Activated T-helper 2 cell treated with anti-CD3 and anti-CD28 coated beads, Interferon-gamma antibody, Interleukin-2, Interleukin-4, amounts not matched to agents 10 μg/mL and 5 μg/mL and 100 μg/mL, durations not matched to agents 14 hours and 24 hours and 36 hours (primary cell): ENCODE measurements at regions not wholly inside any gene's neighbourhood (a gene's known extent, or its start where the extent isn't known, plus 50 kb on each side); places are given as distances from the start of the nearest gene placed in this dataset.

Experiments used
- DNase-seq: peaks from one replicate; pipeline ENCODE4 v3.0.0; 2021; ENCODE audit warnings: low spot score
- H3K27ac Mint-ChIP-seq: one replicate; pipeline ENCODE4 v1.8.0; 2021; ENCODE audit warnings: mixed read lengths
- H3K27me3 Mint-ChIP-seq: one replicate; pipeline ENCODE4 v1.8.0; 2021; ENCODE audit warnings: low read depth, mixed read lengths
- H3K36me3 Mint-ChIP-seq: one replicate; pipeline ENCODE4 v1.8.0; 2021; ENCODE audit warnings: low read depth, mixed read lengths
- H3K4me1 Mint-ChIP-seq: one replicate; pipeline ENCODE4 v1.8.0; 2021; ENCODE audit warnings: low read depth, mixed read lengths
- H3K4me3 Mint-ChIP-seq: one replicate; pipeline ENCODE4 v1.8.0; 2021; ENCODE audit warnings: low read depth, mild to moderate bottlenecking, moderate library complexity, mixed read lengths
- H3K9me3 Mint-ChIP-seq: one replicate; pipeline ENCODE4 v1.8.0; 2021; ENCODE audit warnings: mixed read lengths
- intact Hi-C: fragments of 100-400 bp; cut with micrococcal nuclease; formaldehyde crosslinking; loops from one replicate; pipeline ENCODE4 v1.15.1; 2023

DNA sequence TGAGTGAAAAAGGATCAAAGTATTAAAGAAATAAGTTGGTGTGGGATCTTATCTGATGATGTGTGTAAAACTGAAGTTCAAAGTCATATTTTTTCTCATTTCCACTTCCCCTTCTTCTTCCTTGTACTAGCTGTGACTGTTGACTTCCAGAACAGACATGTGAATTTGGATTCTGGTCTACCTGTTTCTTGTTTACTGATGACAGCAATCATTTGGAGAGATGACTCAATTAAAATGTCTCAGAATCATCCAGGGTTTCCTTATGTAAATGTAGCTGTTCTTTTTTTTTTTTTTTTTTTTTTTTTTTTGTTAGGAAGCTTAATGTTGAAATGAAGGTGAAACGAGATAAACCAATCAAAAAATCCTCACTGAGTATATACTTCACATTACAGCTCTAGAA is 819.9 kb upstream of the PIK3C3 start:
- intact Hi-C loops: no loop called here
- Mint-ChIP-seq H3K36me3 (no peaks in the 10 kb centered on the region), H3K4me3 (no peak overlapping the region), H3K27me3 (no peaks in the 10 kb centered on the region), H3K4me1 (no peaks in the 10 kb centered on the region), H3K9me3 (peaks cover 32% of the 10 kb centered on the region), H3K27ac (no peak overlapping the region)
- DNase-seq: no peak

GRCh38 chr18:41134426-41134825 is 820.6 kb upstream of the PIK3C3 start:
- H3K36me3 Mint-ChIP-seq: no peaks in the 10 kb centered on the region
- DNase-seq: no peak
- H3K4me3 Mint-ChIP-seq: no peak overlapping the region
- peaks cover 32% of the 10 kb centered on the region for H3K9me3 Mint-ChIP-seq
- H3K4me1 Mint-ChIP-seq: no peaks in the 10 kb centered on the region
- intact Hi-C loops: no loop called here
- no peak overlapping the region for H3K27ac Mint-ChIP-seq
- H3K27me3 Mint-ChIP-seq: no peaks in the 10 kb centered on the region

DNA sequence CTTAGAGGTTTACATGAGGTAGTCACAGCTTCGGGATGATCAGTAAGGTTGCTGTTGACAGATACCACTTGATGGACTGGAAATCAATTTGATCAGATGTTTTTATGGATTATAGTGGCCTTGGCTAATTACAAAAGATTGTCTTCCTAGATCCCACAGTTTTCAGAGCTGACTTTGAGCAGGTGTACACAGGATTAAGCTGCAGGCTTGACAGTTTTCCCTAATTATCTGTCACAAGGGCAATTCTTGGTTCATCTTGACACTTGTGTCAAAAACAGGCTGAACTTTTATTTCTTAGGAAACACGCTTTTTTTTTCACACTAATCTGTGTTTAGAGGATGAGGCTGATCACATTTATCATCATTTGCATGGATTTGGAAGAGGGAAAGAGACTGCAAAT is 824.0 kb upstream of the PIK3C3 start:
- H3K4me3 Mint-ChIP-seq: no peak overlapping the region
- no peak overlapping the region for H3K27ac Mint-ChIP-seq
- DNase-seq: no peak
- peaks cover 40% of the 10 kb centered on the region for H3K9me3 Mint-ChIP-seq
- no peaks in the 10 kb centered on the region for H3K27me3 Mint-ChIP-seq
- intact Hi-C loops: no loop called here
- no peaks in the 10 kb centered on the region for H3K4me1 Mint-ChIP-seq
- no peaks in the 10 kb centered on the region for H3K36me3 Mint-ChIP-seq

DNA sequence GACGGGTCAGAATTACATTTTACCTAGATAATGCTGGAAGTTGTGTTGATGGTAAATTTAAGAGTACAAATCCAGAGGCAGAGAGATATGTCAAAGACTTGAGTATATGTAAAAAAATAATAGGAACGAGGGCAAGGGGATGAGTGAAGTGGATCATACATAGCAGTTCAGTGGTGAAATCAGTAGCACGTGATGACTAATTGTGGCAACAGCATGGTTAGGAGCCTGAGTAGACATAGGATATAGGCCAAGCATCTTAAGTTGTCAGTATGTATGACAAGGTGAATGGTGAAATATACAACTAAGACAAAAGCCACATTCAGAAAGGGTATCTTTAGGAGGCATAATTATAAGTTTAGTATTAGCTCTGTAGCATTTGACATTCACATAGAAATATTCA is 826.5 kb upstream of the PIK3C3 start:
- Mint-ChIP-seq H3K4me1 (no peaks in the 10 kb centered on the region), H3K27me3 (no peaks in the 10 kb centered on the region), H3K9me3 (peaks cover 31% of the 10 kb centered on the region), H3K4me3 (no peak overlapping the region), H3K27ac (no peak overlapping the region), H3K36me3 (no peaks in the 10 kb centered on the region)
- DNase-seq: no peak
- intact Hi-C loops: no loop called here

- H3K36me3 Mint-ChIP-seq: no peaks in the 10 kb centered on the region
- no peak overlapping the region for H3K27ac Mint-ChIP-seq
- no peaks in the 10 kb centered on the region for H3K4me1 Mint-ChIP-seq
- intact Hi-C loops: no loop called here
- DNase-seq: no peak
- H3K27me3 Mint-ChIP-seq: no peaks in the 10 kb centered on the region
- no peak overlapping the region for H3K4me3 Mint-ChIP-seq
- peaks cover 30% of the 10 kb centered on the region for H3K9me3 Mint-ChIP-seq
Observed at GRCh38 chr18:41128126-41128525, 826.9 kb upstream of the PIK3C3 start.

DNA sequence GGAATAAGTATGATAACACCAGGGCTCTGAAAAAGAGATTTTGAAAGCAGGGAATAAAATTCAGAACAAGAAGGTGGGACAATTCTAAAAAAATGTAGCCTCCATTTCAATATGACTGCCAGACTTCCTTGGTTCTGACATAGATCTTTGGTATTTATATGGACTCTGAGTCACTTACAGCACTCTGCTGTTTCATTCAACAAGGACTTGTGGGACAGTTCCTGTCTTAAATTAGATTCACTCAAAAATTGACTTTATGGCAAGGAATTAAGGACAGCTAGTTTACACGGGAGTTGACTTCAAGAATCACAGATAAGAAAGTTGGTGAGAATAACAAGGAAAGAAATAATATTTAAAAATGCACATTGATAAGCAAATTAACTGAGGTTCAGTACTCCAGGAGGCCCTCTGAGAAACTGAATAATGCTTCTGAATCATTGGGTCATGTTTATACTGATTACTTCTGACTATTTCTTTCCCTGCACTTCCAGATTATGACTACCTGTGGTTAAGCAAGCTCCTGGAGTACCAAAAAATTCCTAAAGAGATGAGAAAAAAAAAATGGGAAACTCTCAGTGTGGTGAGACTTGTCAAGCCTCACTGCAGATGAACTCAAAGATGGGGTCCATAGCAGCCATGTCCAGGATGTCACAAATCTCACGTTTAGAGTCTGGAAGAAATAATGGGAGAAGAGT is 828.3 kb upstream of the PIK3C3 start:
- no peak for DNase-seq
- Mint-ChIP-seq H3K4me1 (no peaks in the 10 kb centered on the region), H3K36me3 (no peaks in the 10 kb centered on the region), H3K27ac (no peak overlapping the region), H3K9me3 (peaks cover 25% of the 10 kb centered on the region), H3K27me3 (no peaks in the 10 kb centered on the region), H3K4me3 (no peak overlapping the region)
- intact Hi-C loops: no loop called here

GRCh38 chr18:41121116-41121826 is 833.8 kb upstream of the PIK3C3 start:
- H3K4me1 Mint-ChIP-seq: no peaks in the 10 kb centered on the region
- H3K9me3 Mint-ChIP-seq: peaks cover 24% of the 10 kb centered on the region
- H3K27me3 Mint-ChIP-seq: no peaks in the 10 kb centered on the region
- H3K4me3 Mint-ChIP-seq: no peak overlapping the region
- intact Hi-C loops: no loop called here
- H3K27ac Mint-ChIP-seq: no peak overlapping the region
- H3K36me3 Mint-ChIP-seq: no peaks in the 10 kb centered on the region
- no peak for DNase-seq

- no peak overlapping the region for H3K4me3 Mint-ChIP-seq
- H3K4me1 Mint-ChIP-seq: no peaks in the 10 kb centered on the region
- intact Hi-C loops: no loop called here
- no peak for DNase-seq
- H3K9me3 Mint-ChIP-seq: peaks cover 24% of the 10 kb centered on the region
- no peaks in the 10 kb centered on the region for H3K36me3 Mint-ChIP-seq
- H3K27ac Mint-ChIP-seq: no peak overlapping the region
- no peaks in the 10 kb centered on the region for H3K27me3 Mint-ChIP-seq
Observed at GRCh38 chr18:41119031-41119430, 836.0 kb upstream of the PIK3C3 start.

DNA sequence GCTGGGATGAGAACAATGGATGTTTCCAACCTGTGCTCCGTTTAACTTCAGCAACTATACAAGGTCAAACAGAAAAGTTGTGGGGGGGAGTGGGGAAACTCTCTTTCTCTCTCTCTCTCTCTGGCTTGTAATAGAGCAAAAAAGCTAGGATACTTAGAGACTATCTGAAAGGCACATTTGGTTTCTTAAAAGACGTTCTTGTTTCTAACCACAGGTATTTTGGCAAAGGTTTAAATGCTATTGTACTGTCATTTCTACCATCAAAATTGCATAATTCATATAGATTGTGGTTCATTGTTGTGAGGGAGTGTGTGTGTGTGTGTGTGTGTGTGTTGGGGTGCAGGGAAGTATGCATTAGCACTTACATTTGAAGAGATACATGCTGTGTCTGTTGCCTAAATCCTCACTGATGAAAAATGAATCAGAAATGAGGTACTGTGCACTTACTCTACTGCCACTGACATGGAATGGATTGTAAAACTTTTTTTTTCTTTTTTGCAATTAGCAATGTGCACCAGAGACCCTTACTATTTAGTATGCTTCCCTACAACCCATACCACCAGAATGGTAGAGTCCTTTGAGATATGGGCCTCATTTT is 841.0 kb upstream of the PIK3C3 start:
- H3K4me3 Mint-ChIP-seq: no peak overlapping the region
- no peak for DNase-seq
- intact Hi-C loops: no loop called here
- H3K27me3 Mint-ChIP-seq: no peaks in the 10 kb centered on the region
- peaks cover 36% of the 10 kb centered on the region for H3K9me3 Mint-ChIP-seq
- no peak overlapping the region for H3K27ac Mint-ChIP-seq
- H3K4me1 Mint-ChIP-seq: no peaks in the 10 kb centered on the region
- no peaks in the 10 kb centered on the region for H3K36me3 Mint-ChIP-seq

GRCh38 chr18:41099451-41099850 is 855.6 kb upstream of the PIK3C3 start:
- H3K36me3 Mint-ChIP-seq: no peaks in the 10 kb centered on the region
- DNase-seq: no peak

DNA sequence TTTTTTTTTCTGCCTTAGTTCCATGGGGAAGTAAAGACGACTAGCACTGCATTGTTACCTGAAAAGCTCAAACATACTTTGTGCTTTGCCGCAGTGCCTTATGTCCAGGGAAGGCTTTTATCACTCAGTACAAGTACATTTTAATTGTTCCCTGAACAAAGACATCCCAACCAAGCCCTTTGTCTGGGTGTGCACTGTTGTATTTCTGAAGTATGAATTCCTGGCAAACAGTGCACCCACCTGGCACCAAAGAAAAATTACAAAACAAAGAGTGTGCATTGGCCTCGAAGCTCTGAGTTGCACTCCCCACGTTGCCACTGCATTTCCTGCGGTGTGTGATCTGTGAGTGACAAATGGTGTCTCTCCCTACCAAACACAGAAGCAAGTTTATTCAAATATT is 858.5 kb upstream of the PIK3C3 start:
- intact Hi-C loops: no loop called here
- DNase-seq: no peak
- no peaks in the 10 kb centered on the region for H3K27me3 Mint-ChIP-seq
- H3K4me3 Mint-ChIP-seq: no peak overlapping the region
- H3K9me3 Mint-ChIP-seq: peaks cover 29% of the 10 kb centered on the region
- H3K4me1 Mint-ChIP-seq: no peaks in the 10 kb centered on the region
- no peaks in the 10 kb centered on the region for H3K36me3 Mint-ChIP-seq
- H3K27ac Mint-ChIP-seq: no peak overlapping the region

More at GRCh38 chr18:41099451-41099850, 855.6 kb upstream of the PIK3C3 start:
- intact Hi-C loops: no loop called here
- no peaks in the 10 kb centered on the region for H3K4me1 Mint-ChIP-seq
- H3K9me3 Mint-ChIP-seq: peaks cover 29% of the 10 kb centered on the region
- no peak overlapping the region for H3K27ac Mint-ChIP-seq
- no peaks in the 10 kb centered on the region for H3K27me3 Mint-ChIP-seq
- H3K4me3 Mint-ChIP-seq: no peak overlapping the region

- no peaks in the 10 kb centered on the region for H3K27me3 Mint-ChIP-seq
- H3K27ac Mint-ChIP-seq: no peak overlapping the region
- no peaks in the 10 kb centered on the region for H3K4me1 Mint-ChIP-seq
Observed at GRCh38 chr18:41077076-41077475, 878.0 kb upstream of the PIK3C3 start.

DNA sequence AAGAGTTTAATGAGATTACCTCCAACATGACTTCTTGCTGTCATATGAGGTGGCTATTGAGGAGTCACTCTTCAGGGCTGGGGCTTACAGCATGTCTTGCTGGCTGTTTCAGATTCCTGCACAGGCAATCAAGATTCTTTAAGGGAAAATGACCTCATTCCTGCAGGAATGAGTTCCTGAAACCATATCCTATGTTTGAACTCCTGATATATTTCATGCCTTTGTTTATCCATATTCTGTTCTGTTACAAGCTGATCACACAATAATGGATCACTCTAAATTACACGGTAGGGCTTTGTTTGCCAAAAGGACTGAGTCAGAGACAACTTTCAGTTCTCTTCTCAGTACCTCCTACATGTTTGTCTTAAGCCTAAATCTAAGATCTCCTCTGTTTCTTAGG is 879.8 kb upstream of the PIK3C3 start:
- Mint-ChIP-seq H3K9me3 (peaks cover 30% of the 10 kb centered on the region), H3K27me3 (no peaks in the 10 kb centered on the region), H3K27ac (no peak overlapping the region), H3K4me3 (no peak overlapping the region), H3K4me1 (no peaks in the 10 kb centered on the region), H3K36me3 (no peaks in the 10 kb centered on the region)
- no peak for DNase-seq
- intact Hi-C loops: no loop called here

More at GRCh38 chr18:41077076-41077475, 878.0 kb upstream of the PIK3C3 start:
- Mint-ChIP-seq H3K36me3 (no peaks in the 10 kb centered on the region), H3K9me3 (peaks cover 31% of the 10 kb centered on the region), H3K4me3 (no peak overlapping the region)
- intact Hi-C loops: no loop called here
- DNase-seq: no peak
